ENCODE measurements at regions not wholly inside any gene's neighbourhood (a gene's known extent, or its start where the extent isn't known, plus 50 kb on each side); places are given as distances from the start of the nearest gene placed in this dataset.

DNA sequence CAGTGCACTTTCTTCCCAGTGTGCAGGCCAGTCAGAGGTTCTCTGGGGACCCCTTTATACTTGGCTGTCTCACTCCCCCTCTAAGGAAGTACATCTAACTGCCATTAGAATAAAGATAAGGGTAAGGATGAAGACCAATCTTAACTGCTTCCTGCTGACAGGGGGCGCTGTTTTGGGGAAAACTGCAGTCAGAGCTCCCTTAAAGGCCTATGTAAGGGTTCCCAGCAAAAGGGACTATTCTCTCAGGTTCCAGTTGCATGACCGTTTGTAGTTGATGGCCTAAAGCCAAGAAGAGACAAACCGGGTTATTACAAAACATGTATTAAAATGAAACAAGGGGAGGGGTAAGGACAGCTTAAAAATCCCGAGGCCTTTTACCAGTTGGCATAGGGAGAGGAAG, 115.6 kb upstream of the SPIN4 start:
- no peak for TF ChIP-seq PRDM15 (CRISPR knock-in tag; IDR thresholded peaks at IDR 0.05)
- TF ChIP-seq, protein P1, sequence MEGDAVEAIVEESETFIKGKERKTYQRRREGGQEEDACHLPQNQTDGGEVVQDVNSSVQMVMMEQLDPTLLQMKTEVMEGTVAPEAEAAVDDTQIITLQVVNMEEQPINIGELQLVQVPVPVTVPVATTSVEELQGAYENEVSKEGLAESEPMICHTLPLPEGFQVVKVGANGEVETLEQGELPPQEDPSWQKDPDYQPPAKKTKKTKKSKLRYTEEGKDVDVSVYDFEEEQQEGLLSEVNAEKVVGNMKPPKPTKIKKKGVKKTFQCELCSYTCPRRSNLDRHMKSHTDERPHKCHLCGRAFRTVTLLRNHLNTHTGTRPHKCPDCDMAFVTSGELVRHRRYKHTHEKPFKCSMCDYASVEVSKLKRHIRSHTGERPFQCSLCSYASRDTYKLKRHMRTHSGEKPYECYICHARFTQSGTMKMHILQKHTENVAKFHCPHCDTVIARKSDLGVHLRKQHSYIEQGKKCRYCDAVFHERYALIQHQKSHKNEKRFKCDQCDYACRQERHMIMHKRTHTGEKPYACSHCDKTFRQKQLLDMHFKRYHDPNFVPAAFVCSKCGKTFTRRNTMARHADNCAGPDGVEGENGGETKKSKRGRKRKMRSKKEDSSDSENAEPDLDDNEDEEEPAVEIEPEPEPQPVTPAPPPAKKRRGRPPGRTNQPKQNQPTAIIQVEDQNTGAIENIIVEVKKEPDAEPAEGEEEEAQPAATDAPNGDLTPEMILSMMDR (IDR thresholded peaks at IDR 0.05) = no peak
- TF ChIP-seq, protein P2, sequence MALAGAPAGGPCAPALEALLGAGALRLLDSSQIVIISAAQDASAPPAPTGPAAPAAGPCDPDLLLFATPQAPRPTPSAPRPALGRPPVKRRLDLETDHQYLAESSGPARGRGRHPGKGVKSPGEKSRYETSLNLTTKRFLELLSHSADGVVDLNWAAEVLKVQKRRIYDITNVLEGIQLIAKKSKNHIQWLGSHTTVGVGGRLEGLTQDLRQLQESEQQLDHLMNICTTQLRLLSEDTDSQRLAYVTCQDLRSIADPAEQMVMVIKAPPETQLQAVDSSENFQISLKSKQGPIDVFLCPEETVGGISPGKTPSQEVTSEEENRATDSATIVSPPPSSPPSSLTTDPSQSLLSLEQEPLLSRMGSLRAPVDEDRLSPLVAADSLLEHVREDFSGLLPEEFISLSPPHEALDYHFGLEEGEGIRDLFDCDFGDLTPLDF (CRISPR knock-in tag; IDR thresholded peaks at IDR 0.05) = no peak
- no peak for TF ChIP-seq SP1 (CRISPR knock-in tag; conservative IDR thresholded peaks at IDR 0.05)
- TF ChIP-seq, protein P3, sequence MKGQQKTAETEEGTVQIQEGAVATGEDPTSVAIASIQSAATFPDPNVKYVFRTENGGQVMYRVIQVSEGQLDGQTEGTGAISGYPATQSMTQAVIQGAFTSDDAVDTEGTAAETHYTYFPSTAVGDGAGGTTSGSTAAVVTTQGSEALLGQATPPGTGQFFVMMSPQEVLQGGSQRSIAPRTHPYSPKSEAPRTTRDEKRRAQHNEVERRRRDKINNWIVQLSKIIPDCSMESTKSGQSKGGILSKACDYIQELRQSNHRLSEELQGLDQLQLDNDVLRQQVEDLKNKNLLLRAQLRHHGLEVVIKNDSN (CRISPR knock-in tag; IDR thresholded peaks at IDR 0.05) = no peak
- TF ChIP-seq NR2C2 (CRISPR knock-in tag; IDR thresholded peaks at IDR 0.05) = no peak
- TF ChIP-seq, protein P4, sequence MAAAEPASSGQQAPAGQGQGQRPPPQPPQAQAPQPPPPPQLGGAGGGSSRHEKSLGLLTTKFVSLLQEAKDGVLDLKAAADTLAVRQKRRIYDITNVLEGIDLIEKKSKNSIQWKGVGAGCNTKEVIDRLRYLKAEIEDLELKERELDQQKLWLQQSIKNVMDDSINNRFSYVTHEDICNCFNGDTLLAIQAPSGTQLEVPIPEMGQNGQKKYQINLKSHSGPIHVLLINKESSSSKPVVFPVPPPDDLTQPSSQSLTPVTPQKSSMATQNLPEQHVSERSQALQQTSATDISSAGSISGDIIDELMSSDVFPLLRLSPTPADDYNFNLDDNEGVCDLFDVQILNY (CRISPR knock-in tag; IDR thresholded peaks at IDR 0.05) = no peak
- no peak for TF ChIP-seq ATF1 (CRISPR knock-in tag; IDR thresholded peaks at IDR 0.05)
- no peak for TF ChIP-seq SMAD3 (CRISPR knock-in tag; IDR thresholded peaks at IDR 0.05; ENCODE audit: borderline replicate concordance)
- TF ChIP-seq ATF6 (CRISPR knock-in tag; IDR thresholded peaks at IDR 0.05) = no peak
- TF ChIP-seq CREB1 (CRISPR knock-in tag; IDR thresholded peaks at IDR 0.05) = no peak
- no peak for TF ChIP-seq TCF7 (CRISPR knock-in tag; IDR thresholded peaks at IDR 0.05; ENCODE audit: low read depth)
- TF ChIP-seq NFE2L1 (CRISPR knock-in tag; IDR thresholded peaks at IDR 0.05) = no peak

All from WTC11 (cell line).